ENCODE measurements at regions not wholly inside any gene's neighbourhood (a gene's known extent, or its start where the extent isn't known, plus 50 kb on each side); places are given as distances from the start of the nearest gene placed in this dataset.
"Not testable (repeated sequence)": the region's sequence is repeated elsewhere in the genome, so short reads cannot be mapped to it uniquely, and the experiment has no call there.

DNA sequence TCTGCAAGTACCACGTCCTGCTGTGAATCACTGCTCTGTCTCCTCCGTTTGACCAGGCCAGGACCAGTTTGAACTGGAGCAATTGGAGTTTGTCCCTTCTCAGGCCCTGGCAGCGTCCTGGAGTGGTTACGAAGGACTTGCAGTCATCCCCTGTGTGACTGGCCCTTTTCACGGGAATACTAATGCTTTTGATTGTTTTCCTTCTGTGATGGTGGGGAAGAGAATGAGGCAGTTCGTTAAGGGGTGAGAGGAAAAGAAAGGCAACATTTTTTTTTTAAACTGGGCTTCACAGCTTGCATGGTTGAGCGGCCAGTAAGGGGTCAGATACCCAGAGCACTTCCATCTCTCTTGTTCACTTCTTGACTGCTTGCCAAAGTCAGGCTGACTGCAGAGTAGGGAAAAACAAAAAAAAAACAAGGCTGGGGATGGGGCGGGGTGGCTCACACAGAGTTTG lies 153.5 kb upstream of the STK32A start:
- DNase-seq (ENCODE audit: low read depth), result peak; percentile 62

DNA sequence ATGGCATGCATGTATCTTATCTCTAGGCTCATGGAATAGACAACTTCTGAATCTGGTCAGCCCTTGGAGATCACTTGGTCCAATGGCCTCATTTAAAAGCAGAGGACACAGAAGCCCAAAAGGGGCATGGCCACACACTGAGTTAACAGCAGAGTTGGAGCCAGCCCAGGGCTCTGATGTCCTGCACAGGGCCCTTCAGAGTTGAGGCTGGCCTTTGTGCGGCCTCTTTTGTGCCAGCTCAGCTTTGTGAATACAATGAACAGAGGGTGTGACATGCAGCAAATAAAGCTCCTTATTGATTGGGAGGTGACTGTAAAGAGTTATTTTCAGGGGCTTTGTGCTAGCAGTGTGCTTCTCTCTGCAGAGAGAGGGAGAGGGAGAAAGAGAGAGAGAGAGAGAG lies 150.1 kb upstream of the STK32A start:
- DNase-seq (ENCODE audit: low read depth), result no peak

DNA sequence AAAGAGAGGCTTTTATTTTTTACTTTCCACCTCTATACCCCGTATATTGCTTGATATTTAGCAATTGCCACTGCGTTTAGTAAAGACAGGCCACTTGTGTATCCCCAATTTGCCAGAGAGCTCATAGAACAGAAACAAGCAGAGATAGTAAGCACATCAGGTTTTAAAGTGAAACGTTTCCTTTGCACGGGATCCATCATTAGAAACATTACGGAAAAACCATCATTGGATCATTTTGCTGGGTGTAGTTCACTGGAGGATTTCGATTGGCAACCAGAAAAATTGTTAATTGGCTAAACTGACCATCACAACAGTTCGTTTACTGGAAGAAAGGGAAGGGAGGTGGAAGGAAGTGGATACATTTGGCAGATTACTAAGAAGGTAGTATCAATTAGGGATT lies 149.4 kb upstream of the STK32A start:
- DNase-seq (ENCODE audit: low read depth), result no peak

DNA sequence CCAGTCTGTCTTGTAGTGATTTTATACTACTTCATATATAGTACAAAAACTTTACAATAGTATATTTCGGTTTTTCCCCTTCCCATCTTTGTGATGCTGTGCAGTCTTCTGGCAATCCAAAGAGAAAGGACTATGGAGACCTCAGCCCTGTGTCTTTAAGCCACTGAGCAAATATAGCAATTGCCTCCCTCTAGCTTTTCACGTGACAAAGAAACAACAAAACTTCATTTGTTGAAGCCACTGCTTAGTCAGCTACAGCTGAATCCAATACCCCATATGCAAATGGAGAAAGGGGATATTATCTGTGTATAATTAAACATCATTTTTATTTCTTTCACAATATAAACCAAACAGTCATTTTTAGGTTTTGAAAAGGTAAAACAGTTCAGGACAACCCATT lies 142.8 kb upstream of the STK32A start:
- DNase-seq (ENCODE audit: low read depth), result no peak

DNA sequence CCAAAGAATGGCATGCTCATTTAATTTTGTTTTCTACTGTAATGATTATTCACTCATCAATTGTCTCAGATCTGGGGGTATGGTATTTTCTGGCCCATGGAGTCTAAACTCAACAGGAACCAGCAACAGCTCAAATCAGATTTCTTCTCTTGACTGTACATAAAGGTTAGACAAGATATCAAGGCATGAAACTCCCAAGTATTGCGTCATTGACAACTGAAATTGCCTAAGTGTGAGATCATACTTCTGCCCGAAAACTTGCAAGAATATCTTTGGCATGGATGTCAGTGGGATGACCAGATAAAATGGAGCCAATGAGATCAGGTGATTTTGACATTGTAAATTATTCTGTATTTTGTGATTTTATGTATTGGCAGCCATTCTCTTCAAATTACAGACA lies 141.7 kb upstream of the STK32A start:
- DNase-seq (ENCODE audit: low read depth), result peak; percentile 70

DNA sequence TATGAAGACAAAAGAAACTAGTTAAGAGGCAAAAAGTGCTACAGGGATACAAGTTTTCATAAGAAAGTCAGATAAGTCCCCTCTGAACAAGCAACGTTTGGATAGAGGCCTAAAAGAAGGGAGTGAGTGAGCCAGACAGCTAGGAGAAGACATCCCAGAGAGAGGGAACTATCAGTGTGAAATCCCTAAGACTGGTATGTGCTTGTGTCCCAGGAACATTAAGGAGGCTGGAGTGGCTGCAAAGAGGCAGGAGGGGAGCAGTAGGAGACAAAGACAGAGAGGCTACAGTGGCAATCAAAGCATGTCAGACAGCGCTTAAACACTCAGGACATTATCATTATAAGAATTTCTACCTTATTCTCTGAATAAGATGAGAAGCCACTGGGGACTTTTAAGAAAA lies 139.1 kb upstream of the STK32A start:
- no peak for DNase-seq (ENCODE audit: low read depth)

DNA sequence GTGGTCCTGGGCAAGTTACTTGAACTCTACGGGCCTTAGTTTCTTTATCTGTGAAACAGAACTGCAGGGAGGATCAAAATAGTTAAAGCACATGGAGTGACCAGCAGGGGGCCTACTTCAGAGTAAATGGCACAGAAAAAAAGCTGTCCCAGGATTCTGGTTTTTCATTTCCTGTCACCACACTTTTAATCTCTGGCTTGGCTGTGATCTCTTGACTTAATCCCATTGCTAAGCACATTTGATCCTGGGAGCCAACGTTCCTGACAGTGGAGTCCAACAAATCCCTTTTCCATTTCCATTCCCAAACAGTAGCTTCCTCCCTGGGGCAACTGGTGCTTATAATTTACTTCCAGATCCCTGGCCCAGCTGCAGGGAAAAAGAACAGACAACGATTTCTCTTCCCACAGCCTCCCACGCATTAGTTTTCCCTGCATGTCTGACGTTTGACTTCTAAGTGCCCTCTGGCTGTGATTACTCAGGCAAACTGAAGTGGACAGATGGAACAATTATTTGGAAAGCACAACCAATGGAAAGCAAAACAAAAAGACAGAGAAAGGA lies 136.5 kb upstream of the STK32A start:
- peak; percentile 66 for DNase-seq (ENCODE audit: low read depth)

DNA sequence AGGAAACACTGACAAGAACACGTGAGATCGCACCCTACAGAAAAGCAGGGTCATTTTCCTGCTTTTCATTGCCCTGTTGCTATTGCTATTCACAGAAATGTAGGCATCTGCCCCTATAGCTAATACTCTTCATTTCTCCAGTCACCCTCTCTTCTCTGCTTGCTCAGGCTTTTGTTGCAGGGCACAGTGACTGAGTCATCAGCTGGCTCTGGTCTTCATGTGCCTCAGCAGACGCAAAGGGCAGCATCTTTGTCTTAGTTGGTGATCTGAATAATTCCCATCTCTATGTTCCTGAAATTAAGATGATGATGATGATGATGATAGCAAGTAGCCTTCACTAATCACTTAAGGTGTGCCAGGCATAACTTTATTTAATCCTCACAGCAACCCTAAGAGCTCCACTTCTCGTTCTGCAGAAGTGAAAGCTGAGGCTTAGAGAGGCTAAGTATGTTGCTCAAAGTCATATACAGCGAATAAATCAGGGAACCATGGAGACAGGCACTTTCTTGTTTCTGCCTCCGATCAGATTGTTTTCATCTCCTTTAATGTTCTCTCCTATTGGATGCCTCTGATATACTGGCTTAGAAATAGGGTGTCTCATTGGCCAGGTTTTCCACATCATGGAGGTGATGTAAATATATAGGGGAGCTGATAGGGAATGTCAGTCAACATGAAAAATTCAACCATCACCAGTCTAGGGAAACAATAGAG lies 133.0 kb upstream of the STK32A start:
- DNase-seq (ENCODE audit: low read depth), result peak; percentile 3

DNA sequence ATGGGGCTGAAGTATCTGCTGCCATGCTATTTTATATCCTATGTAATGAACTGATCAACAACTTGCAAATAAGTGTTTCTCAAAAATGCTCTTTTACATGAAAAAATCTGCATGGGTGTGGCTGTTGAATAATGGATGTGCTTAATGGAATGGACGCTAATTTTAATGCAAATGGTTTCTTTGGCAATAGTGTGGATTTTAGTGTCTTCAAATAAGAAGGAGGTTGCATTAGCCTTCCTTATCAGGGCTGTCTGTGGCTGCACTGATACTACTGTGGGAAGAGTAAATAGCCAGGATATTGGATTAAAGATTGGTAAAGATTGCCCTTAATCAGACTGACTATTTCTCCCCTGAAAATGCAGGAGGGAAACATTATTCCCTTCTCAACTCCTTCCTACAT lies 121.9 kb upstream of the STK32A start:
- no peak for DNase-seq (ENCODE audit: low read depth)

DNA sequence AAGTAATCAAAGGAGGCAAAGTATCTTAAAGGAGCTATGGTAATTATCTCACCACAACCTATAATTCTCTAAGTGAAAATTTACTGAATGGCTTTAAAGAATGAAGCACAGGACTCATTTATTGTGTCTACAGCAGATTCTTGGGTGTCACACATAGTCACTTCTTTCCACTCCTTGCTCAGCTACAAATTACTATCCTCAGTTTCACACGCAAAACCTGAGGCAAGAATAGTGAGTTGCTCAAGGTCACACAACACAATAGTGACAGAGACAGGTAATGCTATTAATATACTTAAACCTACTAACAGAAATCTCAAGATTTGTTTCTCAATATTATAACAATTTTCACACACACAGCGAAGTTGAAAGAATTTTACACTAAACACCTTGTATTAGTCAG lies 120.9 kb upstream of the STK32A start:
- DNase-seq (ENCODE audit: low read depth), result no peak

DNA sequence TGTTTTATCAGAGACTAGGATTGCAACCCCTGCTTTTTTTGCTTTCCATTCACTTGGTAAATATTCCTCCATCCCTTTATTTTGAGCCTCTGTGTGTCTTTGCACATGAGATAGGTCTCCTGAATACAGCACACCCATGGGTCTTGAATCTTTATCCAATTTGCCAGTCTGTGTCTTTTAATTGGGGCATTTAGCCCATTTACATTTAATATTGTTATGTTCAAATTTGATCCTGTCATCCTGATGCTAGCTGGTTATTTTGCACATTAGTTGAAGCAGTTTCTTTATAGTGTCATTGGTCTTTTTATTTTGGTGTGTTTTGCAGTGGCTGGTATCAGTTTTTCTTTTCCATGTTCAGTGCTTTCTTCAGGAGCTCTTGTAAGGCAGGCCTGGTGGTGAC lies 95.1 kb upstream of the STK32A start:
- not testable (repeated sequence) for DNase-seq (ENCODE audit: low read depth)

DNA sequence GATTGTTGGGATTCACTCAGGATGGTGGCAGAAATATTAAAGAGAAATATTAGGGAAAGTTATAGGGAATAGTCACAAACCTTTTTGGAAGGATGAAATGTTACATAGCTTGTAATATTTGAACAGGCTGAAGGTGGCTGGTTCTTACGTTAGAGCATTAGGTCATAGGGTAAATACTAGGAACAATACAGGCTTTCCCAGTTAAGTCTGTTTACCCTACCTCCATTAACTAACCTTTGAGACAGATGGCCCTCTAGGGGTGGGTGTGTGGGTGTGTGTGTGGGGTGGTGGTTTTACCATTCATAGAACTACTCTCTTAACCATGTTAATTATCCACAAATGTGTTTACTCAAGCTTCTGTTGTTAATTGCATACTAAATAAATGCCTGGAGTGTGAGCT lies 94.3 kb upstream of the STK32A start:
- DNase-seq (ENCODE audit: low read depth), result peak; percentile 43

DNA sequence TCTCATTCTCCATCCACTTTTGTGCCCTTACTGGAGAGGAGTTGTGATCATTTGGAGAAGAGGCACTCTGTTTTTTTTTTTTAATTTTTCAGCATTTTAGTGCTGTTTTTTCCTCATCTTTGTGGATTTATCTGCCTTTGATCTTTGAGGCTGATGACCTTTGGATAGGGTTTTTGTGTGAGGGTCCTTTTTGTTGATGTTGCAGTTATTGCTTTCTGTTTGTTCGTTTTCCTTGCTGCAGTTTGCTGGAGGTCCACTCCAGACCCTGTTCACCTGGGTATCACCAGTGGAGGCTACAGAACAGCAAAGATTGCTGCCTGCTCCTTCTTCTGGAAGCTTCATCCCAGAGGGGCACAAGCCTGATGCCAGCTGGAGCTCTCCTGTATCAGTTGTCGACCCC lies 93.2 kb upstream of the STK32A start:
- DNase-seq (ENCODE audit: low read depth), result not testable (repeated sequence)

DNA sequence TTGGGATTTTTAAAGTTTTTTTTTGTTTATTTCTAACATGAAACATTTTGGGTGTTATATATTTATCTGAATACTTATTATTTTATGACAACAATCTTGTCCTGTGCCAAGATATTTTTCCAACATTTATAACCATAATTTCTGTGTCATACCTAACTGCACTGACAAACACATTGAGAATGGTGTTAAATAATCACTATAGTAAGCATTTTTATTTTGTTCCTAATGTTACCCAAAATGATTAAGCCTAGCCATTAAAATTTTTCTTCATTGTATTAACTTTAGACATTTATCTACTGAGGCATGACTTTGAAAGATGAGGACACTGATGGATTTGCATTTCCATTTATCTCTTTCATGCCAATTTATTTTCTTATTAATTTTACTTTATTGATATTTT lies 91.6 kb upstream of the STK32A start:
- DNase-seq (ENCODE audit: low read depth), result no peak

DNA sequence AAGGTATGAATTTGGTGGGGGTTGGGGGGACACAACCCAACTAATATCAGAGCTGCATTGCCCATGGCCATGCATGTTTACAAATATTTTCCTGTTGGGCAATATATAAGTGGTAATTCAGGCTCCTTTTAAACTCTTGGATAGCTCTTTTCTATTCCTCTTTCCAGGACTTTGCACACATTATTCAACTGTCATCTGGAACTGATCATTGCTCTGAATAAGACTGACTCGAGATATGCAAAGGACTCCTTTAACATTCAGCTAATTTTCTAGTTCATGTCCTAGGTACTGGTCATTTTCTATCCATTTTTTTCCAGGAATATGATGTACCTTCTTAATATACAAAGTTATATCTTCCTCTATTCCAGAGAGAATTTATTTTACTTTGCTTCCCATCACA lies 89.5 kb upstream of the STK32A start:
- DNase-seq (ENCODE audit: low read depth), result no peak

DNA sequence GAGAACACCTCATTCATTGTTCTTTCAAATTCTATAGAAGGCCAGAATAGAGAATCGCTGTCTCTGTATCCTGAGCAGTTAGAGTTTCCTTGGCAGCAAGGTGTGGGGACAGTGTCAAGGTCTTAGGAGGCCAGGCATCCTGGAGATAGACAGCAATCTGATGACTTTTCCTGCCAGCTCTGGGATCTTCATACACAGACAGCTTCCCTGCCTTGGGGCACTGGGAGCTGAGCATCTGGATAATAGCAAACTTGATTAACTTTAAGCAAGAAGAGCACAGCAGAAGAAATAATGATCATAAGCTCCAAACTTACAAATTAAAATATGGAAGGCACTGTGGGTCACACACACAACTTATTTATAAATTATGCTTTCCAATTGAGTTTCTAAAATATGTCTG lies 86.1 kb upstream of the STK32A start:
- DNase-seq (ENCODE audit: low read depth), result no peak

DNA sequence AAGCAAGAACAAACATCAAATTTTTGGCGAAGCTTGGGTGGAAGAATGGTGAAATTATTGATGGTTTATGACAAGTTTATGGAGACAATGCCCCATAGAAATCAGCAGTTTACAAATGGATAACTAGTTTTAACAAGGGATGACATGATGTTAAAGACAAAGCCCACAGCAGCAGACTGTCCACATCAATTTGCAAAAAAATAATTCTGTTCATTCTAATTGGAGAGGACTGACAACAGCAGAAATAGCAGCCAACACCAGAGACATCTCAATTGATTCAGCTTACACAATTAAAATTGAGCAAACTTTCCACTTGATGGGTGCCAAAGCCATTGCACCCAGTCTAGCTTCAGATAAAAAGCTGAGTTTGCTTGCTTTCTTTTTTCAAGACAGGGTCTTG lies 82.7 kb upstream of the STK32A start:
- DNase-seq (ENCODE audit: low read depth), result no peak

DNA sequence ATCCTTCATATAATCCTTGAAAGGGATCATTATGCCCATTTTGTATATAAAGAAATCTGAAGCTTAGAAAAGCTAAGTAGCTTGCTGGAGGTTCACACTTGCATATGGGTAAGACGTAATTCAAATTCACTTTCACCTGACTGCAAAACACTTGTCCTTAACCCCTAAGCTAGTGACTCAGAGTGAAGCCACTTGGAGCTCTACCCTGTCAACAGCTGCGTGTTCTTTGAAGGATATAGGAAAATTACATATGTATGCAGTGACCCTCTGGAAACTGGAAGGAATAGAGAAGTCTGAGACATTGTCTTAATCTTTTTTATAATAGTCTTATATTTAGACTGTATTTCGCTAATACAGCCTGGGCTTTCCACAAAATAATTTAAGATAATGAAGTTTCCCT lies 80.0 kb upstream of the STK32A start:
- DNase-seq (ENCODE audit: low read depth), result no peak

DNA sequence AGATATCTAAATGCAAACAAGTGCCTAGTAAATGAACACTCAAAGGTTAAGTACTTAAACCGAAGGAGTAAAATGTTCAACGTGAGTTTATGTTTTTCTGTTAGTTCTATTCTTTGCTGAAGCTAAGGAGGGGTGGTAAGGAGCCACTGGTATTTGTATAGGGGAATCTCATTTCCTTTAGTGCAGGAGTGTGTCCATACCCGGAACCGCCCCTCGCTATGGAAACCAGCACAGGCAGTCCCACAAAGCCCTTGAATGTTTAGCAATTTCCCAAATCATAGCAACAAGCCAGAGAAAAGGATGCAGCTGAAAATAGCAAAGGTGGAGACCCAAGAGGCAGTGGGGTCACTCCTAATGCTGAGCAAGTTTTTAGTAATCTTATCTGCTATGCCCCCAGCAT lies 78.8 kb upstream of the STK32A start:
- no peak for DNase-seq (ENCODE audit: low read depth)

DNA sequence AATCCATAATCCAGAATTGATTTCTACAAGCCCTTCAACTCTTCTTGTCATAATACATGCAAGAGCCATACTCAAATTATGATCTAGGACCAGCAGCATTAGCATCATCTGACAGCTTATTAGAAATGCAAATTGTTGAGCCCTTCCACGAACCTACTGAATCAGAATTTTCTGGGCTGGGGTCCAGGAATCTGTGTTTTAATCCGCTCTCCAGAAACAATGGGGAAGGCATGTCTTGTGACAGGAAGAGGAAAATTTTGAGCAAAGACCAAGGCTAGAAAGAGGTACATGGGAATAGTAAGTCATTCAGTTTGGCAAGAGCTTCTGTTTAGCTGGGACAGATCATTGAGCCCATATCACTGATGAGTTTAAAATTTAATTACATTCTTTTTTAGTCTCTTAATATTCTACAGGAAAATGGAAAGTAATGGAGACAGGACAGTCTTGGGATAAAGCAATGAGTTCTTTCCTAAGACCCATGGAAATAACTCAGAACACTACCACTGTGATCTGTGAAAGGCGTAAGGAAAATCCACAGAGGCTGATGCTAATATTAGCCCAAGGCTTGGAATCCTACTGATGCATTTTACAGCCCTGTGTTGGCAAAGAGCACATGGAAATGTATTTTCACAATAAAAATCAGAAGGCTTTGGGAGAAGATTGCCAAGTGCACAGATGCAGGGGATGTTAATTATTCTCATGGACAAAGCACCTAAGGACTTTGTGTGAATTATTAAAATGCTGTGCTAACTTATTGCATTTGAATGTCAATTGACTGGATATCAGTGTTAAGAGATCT lies 73.7 kb upstream of the STK32A start:
- DNase-seq (ENCODE audit: low read depth), result no peak

DNA sequence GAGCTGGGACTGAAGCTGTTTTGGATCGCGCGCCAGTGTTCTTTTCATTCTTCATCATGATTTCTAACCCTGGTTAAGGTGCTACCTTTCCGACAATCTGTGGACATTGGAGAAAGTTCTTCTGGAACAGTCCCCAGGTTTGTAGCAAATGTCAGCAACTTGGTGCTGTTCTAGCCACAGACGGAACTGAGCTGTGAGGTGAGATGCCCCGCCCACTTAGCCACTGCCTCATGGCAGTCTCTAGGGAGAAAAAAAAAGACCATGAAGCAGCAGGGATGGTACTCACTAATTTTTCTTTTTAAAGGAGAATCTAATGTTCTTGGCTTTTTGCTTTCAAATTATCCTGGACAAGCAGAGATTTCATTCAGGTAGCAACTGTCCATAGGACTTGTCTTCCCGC lies 72.1 kb upstream of the STK32A start:
- DNase-seq (ENCODE audit: low read depth), result no peak

DNA sequence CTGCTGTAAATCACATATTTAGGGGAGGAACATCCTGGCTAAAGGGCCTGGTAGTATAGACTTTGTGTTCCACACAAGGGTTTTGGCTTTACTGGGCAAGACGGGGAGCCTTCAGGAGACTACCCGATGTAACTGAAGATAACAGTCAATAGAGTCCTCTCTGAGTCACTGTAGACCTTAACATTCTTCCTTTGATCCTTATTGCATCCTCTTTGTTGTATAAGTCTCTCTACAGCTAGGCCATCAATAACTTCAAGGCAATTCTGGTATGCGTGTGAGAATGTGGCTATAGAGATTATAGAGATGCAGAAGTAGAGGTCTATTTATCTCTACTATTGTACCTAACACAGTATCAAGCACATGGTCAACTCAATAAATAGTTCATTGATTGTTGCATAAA lies 67.3 kb upstream of the STK32A start:
- no peak for DNase-seq (ENCODE audit: low read depth)

Measured in renal cortical epithelial cell (primary cell).